ENCODE measurements at regions not wholly inside any gene's neighbourhood (a gene's known extent, or its start where the extent isn't known, plus 50 kb on each side); places are given as distances from the start of the nearest gene placed in this dataset.

DNA sequence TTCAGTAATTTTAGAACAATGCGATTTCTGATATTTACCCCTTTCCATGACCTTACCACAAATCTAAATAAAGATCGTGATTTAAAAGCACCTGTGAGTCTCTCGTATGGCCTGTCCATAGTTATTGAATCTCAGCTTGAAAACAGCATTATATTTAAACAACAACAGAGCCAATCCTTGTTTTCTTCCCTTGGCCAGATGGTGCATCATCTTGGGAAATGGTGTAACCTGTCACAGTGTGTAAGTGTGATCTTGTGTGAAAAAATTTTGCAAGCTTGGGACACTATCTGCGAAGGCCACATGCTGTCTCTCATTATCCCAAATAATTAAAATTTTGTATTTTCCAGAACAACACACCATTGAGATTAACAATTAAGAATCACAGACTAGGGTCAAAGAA is 262.7 kb upstream of the SPHKAP start:
- TF ChIP-seq CTCF (IDR thresholded peaks at IDR 0.05 in 4 of 5, conservative IDR thresholded peaks at IDR 0.05 in 1 of 5) (no peak), POLR2A (IDR thresholded peaks at IDR 0.05) (no peak)
